ENCODE measurements at regions not wholly inside any gene's neighbourhood (a gene's known extent, or its start where the extent isn't known, plus 50 kb on each side); places are given as distances from the start of the nearest gene placed in this dataset.

- DNase-seq (ENCODE audit: low spot score), result no peak
Observed at GRCh38 chr5:3145641-3146040, 394.2 kb upstream of the IRX2 start.

- DNase-seq (ENCODE audit: low spot score), result no peak
Observed at GRCh38 chr5:3143382-3143781, 391.9 kb upstream of the IRX2 start.

- DNase-seq (ENCODE audit: low spot score), result no peak
Observed at GRCh38 chr5:3142261-3143027, 391.0 kb upstream of the IRX2 start.

GRCh38 chr5:3140117-3140516 is 388.6 kb upstream of the IRX2 start:
- DNase-seq (ENCODE audit: low spot score), result no peak

GRCh38 chr5:3139499-3139931 is 388.0 kb upstream of the IRX2 start:
- DNase-seq (ENCODE audit: low spot score), result peak; percentile 26

GRCh38 chr5:3131161-3131560 is 379.7 kb upstream of the IRX2 start:
- no peak for DNase-seq (ENCODE audit: low spot score)

GRCh38 chr5:3129252-3129651 is 377.8 kb upstream of the IRX2 start:
- DNase-seq (ENCODE audit: low spot score), result no peak

GRCh38 chr5:3127423-3127911 is 376.0 kb upstream of the IRX2 start:
- DNase-seq (ENCODE audit: low spot score), result no peak

GRCh38 chr5:3126639-3127038 is 375.2 kb upstream of the IRX2 start:
- DNase-seq (ENCODE audit: low spot score), result no peak

- DNase-seq (ENCODE audit: low spot score), result no peak
Observed at GRCh38 chr5:3124410-3124809, 372.9 kb upstream of the IRX2 start.

GRCh38 chr5:3123763-3124157 is 372.3 kb upstream of the IRX2 start:
- no peak for DNase-seq (ENCODE audit: low spot score)

- no peak for DNase-seq (ENCODE audit: low spot score)
Observed at GRCh38 chr5:3122985-3123762, 371.7 kb upstream of the IRX2 start.

- DNase-seq (ENCODE audit: low spot score), result no peak
Observed at GRCh38 chr5:3122216-3122615, 370.7 kb upstream of the IRX2 start.

GRCh38 chr5:3121813-3122212 is 370.3 kb upstream of the IRX2 start:
- DNase-seq (ENCODE audit: low spot score), result no peak

- no peak for DNase-seq (ENCODE audit: low spot score)
Observed at GRCh38 chr5:3120028-3120427, 368.6 kb upstream of the IRX2 start.

GRCh38 chr5:3119435-3119834 is 368.0 kb upstream of the IRX2 start:
- no peak for DNase-seq (ENCODE audit: low spot score)

- no peak for DNase-seq (ENCODE audit: low spot score)
Observed at GRCh38 chr5:3118340-3118739, 366.9 kb upstream of the IRX2 start.

GRCh38 chr5:3116366-3116765 is 364.9 kb upstream of the IRX2 start:
- no peak for DNase-seq (ENCODE audit: low spot score)

GRCh38 chr5:3114467-3114866 is 363.0 kb upstream of the IRX2 start:
- DNase-seq (ENCODE audit: low spot score), result no peak

- no peak for DNase-seq (ENCODE audit: low spot score)
Observed at GRCh38 chr5:3110371-3110770, 358.9 kb upstream of the IRX2 start.

- DNase-seq (ENCODE audit: low spot score), result no peak
Observed at GRCh38 chr5:3107156-3107611, 355.7 kb upstream of the IRX2 start.

GRCh38 chr5:3105581-3105980 is 354.1 kb upstream of the IRX2 start:
- DNase-seq (ENCODE audit: low spot score), result no peak

GRCh38 chr5:3105172-3105571 is 353.7 kb upstream of the IRX2 start:
- no peak for DNase-seq (ENCODE audit: low spot score)
